Caki2 (cell line): ENCODE measurements at regions not wholly inside any gene's neighbourhood (a gene's known extent, or its start where the extent isn't known, plus 50 kb on each side); places are given as distances from the start of the nearest gene placed in this dataset.
"Not testable (repeated sequence)": the region's sequence is repeated elsewhere in the genome, so short reads cannot be mapped to it uniquely, and the experiment has no call there.

ENCODE experiments used
- DNase-seq: peaks from one replicate; pipeline ENCODE4 v3.0.0-alpha.2; 2015; ENCODE audit warnings: low read depth
- in situ Hi-C: cut with HindIII; loops from 2 replicates; pipeline ENCODE4 v1.10.0; 2016; ENCODE audit warnings: low sequenced_read_pairs, low pct_unique_long_range_greater_than_20kb, mixed read lengths

DNA sequence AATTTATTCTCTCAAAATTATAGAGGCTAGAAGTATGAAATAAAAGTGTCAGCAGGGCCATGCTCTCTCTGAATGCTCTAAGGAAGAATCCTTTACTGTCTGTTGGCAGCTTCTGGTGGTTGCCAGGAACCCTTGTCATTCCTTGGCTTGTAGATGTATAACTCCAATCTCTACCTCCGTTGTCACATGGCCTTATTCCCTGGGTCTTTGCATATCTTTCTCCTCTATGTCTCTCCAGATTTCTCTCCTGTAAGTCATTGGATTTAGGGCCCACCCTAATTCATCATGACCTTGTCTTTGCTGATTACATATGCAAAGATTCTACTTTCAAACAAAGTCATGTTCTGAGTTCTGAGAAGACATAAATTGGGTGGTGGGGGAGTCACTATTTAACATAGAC is 127.0 kb upstream of the CHST9 start:
- in situ Hi-C loops = no loop called here
- DNase-seq = no peak

DNA sequence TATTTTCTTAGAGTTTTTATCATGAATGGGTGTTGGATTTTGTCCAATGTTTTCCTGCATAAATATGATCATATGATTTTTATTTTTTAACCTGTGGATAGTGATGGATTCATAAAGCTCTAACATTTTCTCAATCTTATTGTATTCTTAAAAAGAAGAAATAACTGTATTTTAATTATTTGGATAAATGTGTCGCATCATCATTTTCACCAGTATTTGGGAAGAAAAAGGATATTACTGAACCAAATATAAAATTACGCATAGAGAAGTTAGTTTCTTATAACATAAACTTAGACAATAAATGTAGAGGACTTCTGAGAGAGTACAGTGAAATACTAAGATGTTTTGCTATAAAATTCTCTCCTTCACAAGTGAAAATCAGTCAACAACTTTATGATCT is 126.0 kb upstream of the CHST9 start:
- in situ Hi-C loops = no loop called here
- DNase-seq = no peak

DNA sequence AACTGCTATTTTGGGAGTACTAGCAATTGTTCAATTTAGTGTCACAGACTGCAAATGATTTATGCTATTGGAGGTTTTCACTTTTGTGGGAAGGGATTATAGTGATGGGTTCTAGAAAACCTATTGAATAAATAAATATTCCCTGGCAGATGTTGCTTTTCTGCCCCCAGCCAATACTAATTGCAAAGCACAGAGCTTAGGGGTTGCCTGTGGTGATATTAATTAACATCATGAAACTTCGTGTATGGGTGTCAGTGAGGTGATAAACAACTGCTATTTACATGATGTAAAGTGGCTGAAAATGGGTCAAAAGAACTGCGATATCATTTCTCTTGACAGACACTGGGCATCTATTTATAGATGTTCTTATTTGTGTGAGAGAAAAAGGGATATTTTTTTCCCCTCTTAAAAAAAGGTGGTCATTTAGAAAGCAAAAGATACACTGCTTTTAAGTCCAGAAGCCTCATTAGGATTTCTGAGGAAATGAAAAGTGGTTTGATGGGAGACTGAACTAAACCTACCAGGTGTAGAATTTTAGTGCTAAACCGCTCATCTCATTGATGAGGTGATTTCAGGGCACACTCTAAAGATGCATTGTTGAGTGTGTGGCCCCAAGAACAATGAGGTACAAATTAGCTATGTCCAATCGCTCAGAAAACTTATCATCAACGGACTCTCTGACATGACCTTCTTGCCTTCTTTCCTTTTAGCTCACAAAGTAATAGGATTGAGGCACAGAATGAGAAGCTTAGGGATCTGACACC is 116.7 kb upstream of the CHST9 start:
- in situ Hi-C loops = no loop called here

DNA sequence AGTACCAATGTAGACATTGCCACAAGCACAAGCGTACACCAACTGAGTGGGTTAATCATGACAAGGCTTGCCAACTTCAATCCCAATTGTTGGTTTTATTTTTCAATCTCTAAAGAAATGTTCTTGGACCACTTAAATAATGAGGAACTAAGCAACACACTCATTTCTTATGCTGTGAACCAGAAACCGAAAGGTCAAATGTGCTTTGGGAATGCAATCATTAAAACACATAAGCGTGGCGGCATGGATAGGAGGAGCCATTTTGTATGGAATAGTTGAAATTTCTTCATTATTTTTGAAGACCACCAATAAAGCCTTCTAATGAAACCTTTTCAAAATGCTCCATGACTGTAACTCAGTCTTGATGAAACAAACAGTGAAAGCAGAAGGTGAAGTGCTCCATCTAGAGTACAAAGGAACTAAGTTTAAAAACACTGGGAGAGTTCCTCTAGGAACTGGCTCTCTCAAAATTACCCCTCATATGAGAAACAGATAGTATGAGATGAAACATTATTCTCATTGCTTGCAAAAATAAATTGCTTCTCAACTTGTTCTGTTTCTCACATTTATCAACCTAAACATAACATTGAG is 113.2 kb upstream of the CHST9 start:
- in situ Hi-C loops = no loop called here

More for the DNA sequence above, 116.7 kb upstream of the CHST9 start:
- no peak for DNase-seq

GRCh38 chr18:27285973-27286562 is 101.0 kb upstream of the CHST9 start:
- DNase-seq, in situ Hi-C loops: not testable (repeated sequence)

More for the DNA sequence above, 113.2 kb upstream of the CHST9 start:
- no peak for DNase-seq

- in situ Hi-C loops = no loop called here
- DNase-seq = no peak
Observed at GRCh38 chr18:27278131-27278530, 93.0 kb upstream of the CHST9 start.

DNA sequence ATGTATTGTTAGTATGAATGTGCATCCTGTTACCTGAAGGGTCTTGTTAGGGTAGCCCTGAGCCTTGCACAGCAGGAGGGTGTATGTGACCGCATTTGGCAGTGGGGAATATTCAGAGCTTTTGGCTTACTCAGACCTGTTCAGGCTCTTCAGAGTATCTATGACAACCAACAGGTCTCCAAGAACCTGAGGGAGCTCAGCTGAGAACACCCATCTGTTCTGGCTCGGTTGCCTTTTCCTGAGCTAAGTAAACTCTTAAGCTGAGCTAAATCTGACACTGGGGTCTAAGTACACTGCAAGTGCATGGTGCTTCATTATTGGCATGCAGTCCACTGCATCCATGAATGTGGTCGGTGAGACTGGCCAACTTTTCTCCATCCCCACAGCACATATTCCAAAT is 92.4 kb upstream of the CHST9 start:
- no peak for DNase-seq
- in situ Hi-C loops = no loop called here

- no peak for DNase-seq
- in situ Hi-C loops = no loop called here
Observed at GRCh38 chr18:27276886-27277285, 91.8 kb upstream of the CHST9 start.

- no peak for DNase-seq
- in situ Hi-C loops = no loop called here
Observed at GRCh38 chr18:27276479-27276878, 91.4 kb upstream of the CHST9 start.

GRCh38 chr18:27274901-27275300 is 89.8 kb upstream of the CHST9 start:
- no peak for DNase-seq
- in situ Hi-C loops = no loop called here

DNA sequence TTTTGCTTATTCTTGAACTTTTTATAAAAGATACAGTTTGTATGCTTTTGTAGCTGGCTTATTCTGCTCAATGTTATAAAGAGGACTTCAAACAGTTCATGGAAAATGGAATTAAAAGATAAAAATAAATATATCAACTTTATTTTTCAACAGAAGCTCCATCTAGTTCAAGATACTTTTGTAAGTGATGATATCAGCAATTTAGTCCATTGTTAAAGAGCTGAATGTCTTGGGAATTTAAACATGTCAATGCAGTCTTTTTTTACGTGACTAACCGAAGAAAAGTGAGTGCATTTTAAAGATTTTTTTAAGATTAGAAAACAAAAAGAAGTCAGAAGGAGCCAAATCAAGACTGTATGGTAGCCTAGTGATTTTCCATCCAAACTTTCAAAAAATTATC is 85.4 kb upstream of the CHST9 start:
- in situ Hi-C loops = no loop called here
- DNase-seq = no peak

DNA sequence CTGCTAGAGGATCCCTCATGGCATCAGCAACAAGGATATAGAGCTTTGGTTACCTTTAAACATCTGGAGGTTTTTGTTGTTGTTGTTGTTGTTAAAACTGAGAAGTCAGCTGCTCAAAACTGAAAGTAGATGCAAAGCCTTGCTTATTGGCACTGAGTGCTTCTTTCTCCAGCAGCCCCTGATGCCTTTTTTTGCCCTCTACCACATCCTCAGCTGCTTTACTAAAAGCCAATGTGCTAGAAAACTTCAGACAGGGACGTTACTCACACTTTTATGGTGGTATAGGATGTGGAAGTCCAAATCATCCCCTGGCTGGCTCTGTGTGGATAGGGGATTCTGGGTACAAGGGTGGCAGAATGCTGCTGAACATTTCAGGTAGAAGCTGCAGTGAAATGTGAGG is 78.3 kb upstream of the CHST9 start:
- no peak for DNase-seq
- in situ Hi-C loops = no loop called here

DNA sequence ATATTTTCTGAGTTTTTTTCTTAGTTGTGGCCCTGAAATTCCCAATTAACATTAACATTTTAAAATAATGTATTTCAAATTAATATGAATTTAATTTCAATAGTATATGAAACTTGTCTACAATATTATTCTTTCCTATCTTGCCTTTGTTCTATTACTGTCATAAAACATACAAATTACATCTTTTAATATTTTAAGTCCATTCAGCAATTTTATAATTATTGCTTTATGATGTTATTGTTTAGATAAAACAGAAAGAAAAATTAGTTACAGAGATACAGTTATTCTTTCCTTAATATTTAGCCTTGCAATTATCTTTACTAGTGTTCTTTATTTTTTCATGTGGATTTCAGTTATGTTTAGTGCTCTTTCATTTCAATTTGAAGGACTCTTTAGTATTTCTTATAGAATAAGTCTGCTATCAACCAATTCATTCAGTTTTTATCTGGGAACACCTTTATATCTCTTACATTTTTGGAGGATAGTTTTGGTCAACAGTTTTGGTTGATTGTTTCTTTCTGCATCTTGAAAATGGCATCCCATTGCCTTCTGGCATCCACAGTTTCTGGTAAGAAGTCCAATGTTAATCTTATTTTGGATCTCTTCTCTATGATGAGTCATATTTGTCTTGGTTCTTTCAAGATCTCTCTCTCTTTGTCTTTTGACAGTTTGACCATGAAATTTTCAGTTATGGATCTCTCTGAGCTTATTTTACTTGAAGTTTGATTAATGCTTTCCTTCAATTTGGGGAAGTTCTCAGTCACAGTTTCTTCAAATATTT is 76.9 kb upstream of the CHST9 start:
- in situ Hi-C loops = no loop called here
- DNase-seq = no peak

DNA sequence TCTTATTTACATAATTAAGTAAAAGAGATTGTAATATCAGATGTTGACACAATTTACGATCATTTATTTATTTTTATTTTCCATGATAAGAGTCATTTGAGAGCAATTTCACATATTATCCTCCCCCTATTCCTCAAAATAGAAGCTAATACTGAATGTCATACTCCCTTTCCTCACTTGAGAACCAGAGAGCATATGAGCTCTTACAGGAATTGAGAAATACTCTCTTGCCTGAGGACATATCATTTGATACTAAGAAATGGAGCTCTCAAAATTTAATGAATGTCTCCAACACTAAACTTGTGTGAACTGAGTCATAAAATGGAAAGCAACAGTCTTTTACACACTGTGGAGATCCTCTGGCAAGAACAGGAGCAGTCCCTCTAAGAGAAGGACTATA is 68.5 kb upstream of the CHST9 start:
- in situ Hi-C loops = no loop called here
- no peak for DNase-seq

DNA sequence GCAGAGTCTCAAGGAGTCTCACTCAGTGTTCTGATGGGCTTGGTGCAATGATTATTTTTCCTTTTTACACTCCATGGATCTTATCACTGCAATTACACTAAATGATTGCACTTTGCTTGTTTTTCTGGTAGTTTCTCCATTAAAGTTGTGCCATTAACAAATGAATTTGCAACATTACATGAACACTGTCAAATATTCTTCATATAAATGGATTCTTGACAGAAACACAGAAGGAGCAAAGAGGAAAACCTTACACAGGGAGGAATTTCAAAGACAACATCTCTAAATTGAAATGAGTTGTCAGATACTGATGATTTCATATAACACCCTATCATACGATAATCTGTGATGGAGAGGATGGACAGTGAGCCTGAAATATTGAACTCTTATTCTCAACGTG is 65.4 kb upstream of the CHST9 start:
- DNase-seq = no peak
- in situ Hi-C loops = no loop called here

- DNase-seq = no peak
- in situ Hi-C loops = no loop called here
Observed at GRCh38 chr18:27249933-27250332, 64.8 kb upstream of the CHST9 start.

GRCh38 chr18:27244259-27244658 is 59.2 kb upstream of the CHST9 start:
- DNase-seq = no peak
- in situ Hi-C loops = no loop called here

- in situ Hi-C loops = no loop called here
- no peak for DNase-seq
Observed at GRCh38 chr18:27242392-27243047, 57.4 kb upstream of the CHST9 start.

DNA sequence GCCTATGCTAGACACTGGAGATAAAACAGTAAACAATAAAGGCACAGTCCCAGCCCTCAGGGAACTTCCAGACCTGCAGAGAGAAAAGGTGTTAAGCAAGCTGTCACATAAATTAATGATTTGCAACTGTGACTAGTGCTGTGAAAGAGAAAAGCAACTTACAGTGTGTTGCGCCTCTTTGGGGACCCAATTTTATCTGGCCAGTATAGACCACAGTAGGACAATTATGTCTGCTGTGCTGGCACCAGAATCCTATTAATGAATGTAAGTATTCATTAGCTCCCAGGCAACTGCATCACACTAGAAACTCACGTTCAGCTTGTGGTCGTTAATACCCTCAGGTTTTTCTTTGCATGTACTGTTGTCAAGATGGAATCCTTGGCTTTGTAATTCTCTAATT is 55.3 kb upstream of the CHST9 start:
- in situ Hi-C loops = no loop called here
- DNase-seq = no peak
